ENCODE measurements at regions not wholly inside any gene's neighbourhood (a gene's known extent, or its start where the extent isn't known, plus 50 kb on each side); places are given as distances from the start of the nearest gene placed in this dataset.

GRCh38 chr3:124588036-124588435 is 142.2 kb upstream of the UMPS start:
- no peak for TF ChIP-seq SUZ12 (IDR thresholded peaks at IDR 0.05; ENCODE audit: extremely low read depth, insufficient read depth, insufficient read length)
- no peak for TF ChIP-seq ZNF274 (IDR thresholded peaks at IDR 0.05; ENCODE audit: low read depth, low read length)
- no peak for TF ChIP-seq YY1 (IDR thresholded peaks at IDR 0.05; ENCODE audit: insufficient read depth, insufficient read length)
- no peaks in the 10 kb centered on the region for H3K36me3 ChIP-seq (ENCODE audit: insufficient read depth, insufficient read length, low read length)
- H3K4me1 ChIP-seq (ENCODE audit: insufficient read depth, insufficient read length) = no peaks in the 10 kb centered on the region
- H3K4me3 ChIP-seq (ENCODE audit: insufficient read length, low read depth) = no peak overlapping the region
- H3K9ac ChIP-seq (ENCODE audit: insufficient read length, low read depth) = no peak overlapping the region
- H3K9me3 ChIP-seq (ENCODE audit: insufficient read depth, low read length) = no peaks in the 10 kb centered on the region
- DNase-seq (ENCODE audit: low read depth, low spot score) = no peak
- peaks cover 38% of the 10 kb centered on the region for H3K27me3 ChIP-seq (ENCODE audit: insufficient read depth, insufficient read length)

DNA sequence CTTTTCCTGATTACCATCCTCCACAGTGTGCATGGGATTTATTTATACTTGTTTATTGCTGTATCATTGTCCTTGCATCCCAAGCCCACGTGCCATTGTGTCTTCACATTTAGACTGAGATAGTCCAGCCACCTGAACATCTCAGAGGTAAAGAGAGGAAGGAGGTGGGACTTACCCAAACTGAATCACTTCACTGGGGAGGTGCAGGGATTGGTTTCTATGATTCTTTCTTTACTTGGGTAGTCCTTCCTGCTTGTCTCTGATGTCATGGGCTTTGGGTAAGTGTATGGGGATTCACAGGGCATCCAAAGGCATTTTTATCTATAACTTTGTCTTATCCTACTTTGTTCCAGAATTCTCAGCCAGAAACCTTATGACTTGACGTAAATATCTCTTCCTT is 141.5 kb upstream of the UMPS start:
- Histone ChIP-seq H3K27me3 (ENCODE audit: insufficient read depth, insufficient read length) (peaks cover 31% of the 10 kb centered on the region), H3K4me1 (ENCODE audit: insufficient read depth, insufficient read length) (peaks cover 2% of the 10 kb centered on the region), H3K36me3 (ENCODE audit: insufficient read depth, insufficient read length, low read length) (no peaks in the 10 kb centered on the region), H3K4me3 (ENCODE audit: insufficient read length, low read depth) (no peak overlapping the region), H3K9me3 (ENCODE audit: insufficient read depth, low read length) (no peaks in the 10 kb centered on the region), H3K9ac (ENCODE audit: insufficient read length, low read depth) (no peak overlapping the region)
- TF ChIP-seq YY1 (IDR thresholded peaks at IDR 0.05; ENCODE audit: insufficient read depth, insufficient read length) (no peak), SUZ12 (IDR thresholded peaks at IDR 0.05; ENCODE audit: extremely low read depth, insufficient read depth, insufficient read length) (no peak), ZNF274 (IDR thresholded peaks at IDR 0.05; ENCODE audit: low read depth, low read length) (no peak)
- DNase-seq (ENCODE audit: low read depth, low spot score) = no peak

GRCh38 chr3:124591699-124592098 is 138.6 kb upstream of the UMPS start:
- no peaks in the 10 kb centered on the region for H3K36me3 ChIP-seq (ENCODE audit: insufficient read depth, insufficient read length, low read length)
- H3K4me3 ChIP-seq (ENCODE audit: insufficient read length, low read depth) = no peak overlapping the region
- TF ChIP-seq YY1 (IDR thresholded peaks at IDR 0.05; ENCODE audit: insufficient read depth, insufficient read length) (no peak), ZNF274 (IDR thresholded peaks at IDR 0.05; ENCODE audit: low read depth, low read length) (no peak), SUZ12 (IDR thresholded peaks at IDR 0.05; ENCODE audit: extremely low read depth, insufficient read depth, insufficient read length) (no peak)
- H3K4me1 ChIP-seq (ENCODE audit: insufficient read depth, insufficient read length) = peaks cover 2% of the 10 kb centered on the region
- H3K9ac ChIP-seq (ENCODE audit: insufficient read length, low read depth) = no peak overlapping the region
- DNase-seq (ENCODE audit: low read depth, low spot score) = no peak
- H3K27me3 ChIP-seq (ENCODE audit: insufficient read depth, insufficient read length) = peaks cover 1% of the 10 kb centered on the region
- H3K9me3 ChIP-seq (ENCODE audit: insufficient read depth, low read length) = no peaks in the 10 kb centered on the region

DNA sequence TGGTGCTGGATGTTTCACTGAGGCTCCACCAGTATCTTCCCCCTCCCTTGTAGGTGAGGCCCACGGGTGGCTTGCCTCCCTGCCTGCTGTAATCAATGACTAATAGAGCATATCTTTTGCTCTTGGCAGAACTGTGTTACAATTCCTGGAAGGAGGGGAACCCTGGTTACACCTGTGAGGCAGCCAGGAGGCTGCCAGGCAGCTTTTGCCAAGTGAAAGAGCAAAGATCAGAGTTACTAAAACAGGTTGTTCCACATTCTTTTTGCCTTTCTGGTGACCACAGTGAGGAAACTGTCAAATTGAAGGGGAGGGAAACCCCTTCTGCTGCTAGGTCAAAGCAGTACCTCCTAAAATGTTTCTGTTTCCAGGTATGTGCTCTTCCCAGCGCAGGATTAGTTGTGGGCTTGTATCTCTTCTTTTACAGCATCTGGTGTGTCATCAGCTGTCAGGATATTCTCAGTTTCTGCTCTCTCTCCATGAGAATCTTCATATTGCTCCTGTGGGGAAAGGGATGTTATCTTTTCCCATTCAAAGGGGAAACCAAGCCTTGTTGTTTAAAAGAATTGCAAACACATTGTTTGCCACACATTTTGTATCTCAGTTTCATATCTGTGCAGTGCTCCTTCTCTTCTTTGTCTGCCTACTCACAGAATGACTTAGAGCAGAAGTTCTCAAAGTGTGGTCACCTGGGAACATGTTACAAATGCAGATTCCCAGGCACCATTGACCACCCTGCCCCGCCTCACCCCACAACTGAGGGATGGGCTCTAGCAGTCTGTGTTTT is 137.4 kb upstream of the UMPS start:
- TF ChIP-seq YY1 (IDR thresholded peaks at IDR 0.05; ENCODE audit: insufficient read depth, insufficient read length) (no peak), SUZ12 (IDR thresholded peaks at IDR 0.05; ENCODE audit: extremely low read depth, insufficient read depth, insufficient read length) (no peak), ZNF274 (IDR thresholded peaks at IDR 0.05; ENCODE audit: low read depth, low read length) (no peak)
- peaks cover 2% of the 10 kb centered on the region for H3K4me1 ChIP-seq (ENCODE audit: insufficient read depth, insufficient read length)
- H3K36me3 ChIP-seq (ENCODE audit: insufficient read depth, insufficient read length, low read length) = no peaks in the 10 kb centered on the region
- H3K9ac ChIP-seq (ENCODE audit: insufficient read length, low read depth) = no peak overlapping the region
- H3K9me3 ChIP-seq (ENCODE audit: insufficient read depth, low read length) = no peaks in the 10 kb centered on the region
- H3K27me3 ChIP-seq (ENCODE audit: insufficient read depth, insufficient read length) = no peaks in the 10 kb centered on the region
- DNase-seq (ENCODE audit: low read depth, low spot score) = no peak
- no peak overlapping the region for H3K4me3 ChIP-seq (ENCODE audit: insufficient read length, low read depth)

GRCh38 chr3:124593442-124593829 is 136.8 kb upstream of the UMPS start:
- TF ChIP-seq SUZ12 (IDR thresholded peaks at IDR 0.05; ENCODE audit: extremely low read depth, insufficient read depth, insufficient read length) = no peak
- TF ChIP-seq YY1 (IDR thresholded peaks at IDR 0.05; ENCODE audit: insufficient read depth, insufficient read length) = no peak
- no peak for TF ChIP-seq ZNF274 (IDR thresholded peaks at IDR 0.05; ENCODE audit: low read depth, low read length)
- H3K9me3 ChIP-seq (ENCODE audit: insufficient read depth, low read length) = no peaks in the 10 kb centered on the region
- H3K4me1 ChIP-seq (ENCODE audit: insufficient read depth, insufficient read length) = peaks cover 2% of the 10 kb centered on the region
- no peak for DNase-seq (ENCODE audit: low read depth, low spot score)
- H3K36me3 ChIP-seq (ENCODE audit: insufficient read depth, insufficient read length, low read length) = no peaks in the 10 kb centered on the region
- H3K4me3 ChIP-seq (ENCODE audit: insufficient read length, low read depth) = no peak overlapping the region
- H3K9ac ChIP-seq (ENCODE audit: insufficient read length, low read depth) = no peak overlapping the region
- no peaks in the 10 kb centered on the region for H3K27me3 ChIP-seq (ENCODE audit: insufficient read depth, insufficient read length)

DNA sequence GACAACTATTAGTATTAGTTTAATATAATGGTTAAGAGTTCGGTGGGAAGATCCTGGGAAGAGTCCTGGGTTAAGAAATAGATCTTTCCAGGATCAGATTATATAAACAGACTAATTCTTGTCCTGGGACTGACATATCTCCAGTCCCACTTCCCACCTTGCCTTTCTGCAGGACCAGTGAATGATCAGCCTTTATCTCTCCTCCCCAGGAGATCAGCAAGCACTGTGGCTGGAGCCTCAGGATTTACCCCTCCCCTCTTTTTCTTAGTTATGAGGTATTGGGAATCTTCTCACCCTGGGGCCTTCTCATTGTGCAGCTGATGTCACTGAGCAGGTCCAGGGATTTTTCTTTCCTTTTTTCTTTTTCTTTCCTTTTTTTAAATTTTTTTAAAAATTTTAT is 135.7 kb upstream of the UMPS start:
- Histone ChIP-seq H3K4me3 (ENCODE audit: insufficient read length, low read depth) (no peak overlapping the region), H3K4me1 (ENCODE audit: insufficient read depth, insufficient read length) (peaks cover 2% of the 10 kb centered on the region), H3K9ac (ENCODE audit: insufficient read length, low read depth) (no peak overlapping the region), H3K9me3 (ENCODE audit: insufficient read depth, low read length) (no peaks in the 10 kb centered on the region), H3K36me3 (ENCODE audit: insufficient read depth, insufficient read length, low read length) (no peaks in the 10 kb centered on the region), H3K27me3 (ENCODE audit: insufficient read depth, insufficient read length) (no peaks in the 10 kb centered on the region)
- TF ChIP-seq ZNF274 (IDR thresholded peaks at IDR 0.05; ENCODE audit: low read depth, low read length) (no peak), YY1 (IDR thresholded peaks at IDR 0.05; ENCODE audit: insufficient read depth, insufficient read length) (no peak), SUZ12 (IDR thresholded peaks at IDR 0.05; ENCODE audit: extremely low read depth, insufficient read depth, insufficient read length) (no peak)
- no peak for DNase-seq (ENCODE audit: low read depth, low spot score)

GRCh38 chr3:124597273-124597672 is 133.0 kb upstream of the UMPS start:
- TF ChIP-seq ZNF274 (IDR thresholded peaks at IDR 0.05; ENCODE audit: low read depth, low read length) (no peak), YY1 (IDR thresholded peaks at IDR 0.05; ENCODE audit: insufficient read depth, insufficient read length) (no peak), SUZ12 (IDR thresholded peaks at IDR 0.05; ENCODE audit: extremely low read depth, insufficient read depth, insufficient read length) (no peak)
- peaks cover 2% of the 10 kb centered on the region for H3K4me1 ChIP-seq (ENCODE audit: insufficient read depth, insufficient read length)
- no peak overlapping the region for H3K9ac ChIP-seq (ENCODE audit: insufficient read length, low read depth)
- DNase-seq (ENCODE audit: low read depth, low spot score) = no peak
- no peaks in the 10 kb centered on the region for H3K36me3 ChIP-seq (ENCODE audit: insufficient read depth, insufficient read length, low read length)
- no peaks in the 10 kb centered on the region for H3K27me3 ChIP-seq (ENCODE audit: insufficient read depth, insufficient read length)
- H3K9me3 ChIP-seq (ENCODE audit: insufficient read depth, low read length) = no peaks in the 10 kb centered on the region
- H3K4me3 ChIP-seq (ENCODE audit: insufficient read length, low read depth) = no peak overlapping the region
